Epithelial cell of prostate (primary cell): ENCODE measurements at regions not wholly inside any gene's neighbourhood (a gene's known extent, or its start where the extent isn't known, plus 50 kb on each side); places are given as distances from the start of the nearest gene placed in this dataset.
A peak's percentile ranks its signal among the peaks of the same experiment; 100 is the strongest.
"Not testable (repeated sequence)": the region's sequence is repeated elsewhere in the genome, so short reads cannot be mapped to it uniquely, and the experiment has no call there.

ENCODE experiments used
- DNase-seq: peaks from one replicate; pipeline ENCODE4 v3.0.0-alpha.2; 2011; ENCODE audit warnings: low read depth, low spot score
- H3K27ac ChIP-seq: fragments of 450-650 bp; 2 replicates; pipeline ENCODE4 v1.5.1; 2017; ENCODE audit warnings: mild to moderate bottlenecking

DNA sequence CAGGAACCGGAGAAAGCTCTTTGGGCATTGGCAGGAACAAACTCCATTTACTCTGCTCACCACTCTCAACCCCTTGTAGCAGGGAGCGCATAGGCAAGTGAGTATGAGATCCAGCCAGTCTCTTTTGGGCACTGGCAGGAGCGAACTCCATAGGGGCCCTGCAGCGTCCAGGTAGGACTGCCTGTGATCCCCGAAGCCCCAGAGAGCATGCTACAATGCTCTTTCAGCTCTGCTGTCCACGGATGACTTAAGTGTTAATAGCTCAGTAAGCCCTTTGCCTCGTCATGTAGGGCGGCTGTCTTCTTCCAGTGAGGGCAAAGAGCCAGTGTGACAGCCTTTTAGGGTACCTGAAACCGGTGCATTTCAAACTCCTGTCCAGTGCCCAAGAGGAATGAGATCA, 1525.6 kb upstream of the RAG2 start:
- DNase-seq, result no peak
- H3K27ac ChIP-seq, result no peak overlapping the region

DNA sequence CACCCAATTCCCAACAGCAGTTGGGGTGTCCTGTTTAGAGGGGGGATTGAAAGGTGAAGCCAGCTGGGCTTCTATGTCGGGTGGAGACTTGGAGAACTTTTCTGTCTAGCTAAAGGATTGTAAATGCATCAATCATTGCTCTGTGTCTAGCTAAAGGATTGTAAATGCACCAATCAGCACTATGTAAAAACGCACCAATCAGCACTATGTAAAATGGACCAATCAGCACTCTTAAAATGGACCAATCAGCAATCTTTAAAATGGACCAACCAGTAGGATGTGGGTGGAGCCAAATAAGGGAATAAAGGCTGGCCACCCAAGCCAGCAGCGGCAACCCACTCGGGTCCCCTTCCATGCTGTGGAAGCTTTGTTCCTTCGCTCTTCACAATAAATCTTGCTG, 1518.6 kb upstream of the RAG2 start:
- DNase-seq, H3K27ac ChIP-seq: not testable (repeated sequence)

DNA sequence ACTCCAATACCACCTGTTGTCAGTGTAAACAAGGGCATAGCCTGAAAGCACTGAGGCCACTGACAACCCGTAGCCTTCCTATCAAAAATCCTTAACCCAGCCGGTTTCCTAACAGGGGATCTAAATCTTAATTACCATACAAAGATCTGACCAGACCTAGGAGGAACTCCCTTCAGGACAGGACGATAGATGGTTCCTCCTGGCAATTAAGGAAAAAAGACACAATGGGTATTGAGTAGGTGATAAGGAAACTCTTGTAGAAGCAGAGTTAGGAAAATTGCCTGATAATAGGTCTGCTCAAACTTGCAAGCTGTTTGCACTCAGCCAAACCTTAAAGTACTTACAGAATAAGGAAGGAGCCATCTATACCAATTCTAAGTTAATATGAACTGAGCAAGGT, 1517.3 kb upstream of the RAG2 start:
- not testable (repeated sequence) for DNase-seq, H3K27ac ChIP-seq

DNA sequence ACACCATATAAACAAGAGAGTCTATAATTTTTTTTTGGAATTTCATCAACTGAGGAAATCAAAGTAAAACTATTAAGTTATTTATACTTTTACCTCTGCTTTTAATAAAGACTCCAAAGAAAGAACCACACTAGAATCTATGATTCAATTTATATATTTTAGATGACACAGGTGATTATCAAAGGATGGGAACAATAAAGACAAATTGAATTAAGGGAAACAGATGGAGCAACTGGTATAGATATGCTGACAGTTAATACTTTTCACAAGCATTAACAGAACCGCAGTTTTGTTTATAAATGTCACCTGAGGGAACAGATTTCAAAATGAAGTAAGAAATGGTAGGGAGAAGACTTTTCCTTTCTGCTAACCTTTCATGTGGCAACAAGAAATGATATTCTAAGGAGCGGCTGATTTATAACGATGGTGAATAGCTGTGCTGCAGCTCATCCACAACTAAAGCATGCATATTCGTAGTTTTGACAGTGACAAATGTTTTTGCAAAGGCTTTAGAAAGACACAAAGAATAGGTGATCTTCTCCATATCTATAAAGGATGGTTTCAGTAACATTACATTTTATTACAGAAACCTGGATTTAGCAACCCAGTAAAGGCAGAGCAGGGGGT, 1502.9 kb upstream of the RAG2 start:
- no peak for DNase-seq
- H3K27ac ChIP-seq, result no peak overlapping the region

DNA sequence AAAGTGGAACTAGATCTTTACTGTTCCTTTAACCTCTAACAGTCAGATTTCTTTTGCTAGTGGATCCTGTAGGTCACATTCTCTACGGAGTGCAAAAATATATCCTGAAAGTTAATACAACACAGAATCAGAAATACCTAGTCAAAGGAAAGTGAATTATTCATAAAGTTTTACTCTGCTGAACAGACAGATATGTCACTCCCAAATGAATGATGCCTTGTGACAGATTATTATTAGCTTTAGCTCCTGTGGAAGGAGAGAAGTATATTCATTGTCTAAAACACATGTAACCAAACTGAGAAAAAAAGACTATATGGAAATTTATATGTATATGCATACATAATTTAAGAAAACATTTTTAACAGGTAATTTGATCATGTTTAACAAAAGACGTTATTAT, 1497.2 kb upstream of the RAG2 start:
- DNase-seq, result no peak
- no peak overlapping the region for H3K27ac ChIP-seq

DNA sequence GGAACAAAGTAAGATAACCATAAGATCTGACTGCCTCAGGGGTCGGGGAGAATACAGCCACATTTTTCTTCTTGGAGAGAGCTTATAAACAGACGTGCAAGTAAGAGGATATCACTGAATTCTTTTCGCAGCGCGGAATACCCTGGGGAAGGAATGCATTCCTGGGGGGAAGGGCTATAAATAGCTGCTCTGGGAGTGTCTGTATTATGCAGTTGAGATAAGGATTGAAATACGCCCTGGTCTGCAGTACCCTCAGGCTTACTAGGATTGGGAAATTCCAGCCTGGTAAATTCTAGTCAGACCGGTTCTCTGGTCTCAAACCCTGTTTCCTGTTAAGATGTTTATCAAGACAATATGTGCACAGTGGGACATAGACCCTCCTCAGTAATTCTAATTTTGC, 1491.7 kb upstream of the RAG2 start:
- H3K27ac ChIP-seq, result no peak overlapping the region
- DNase-seq, result peak; percentile 5

DNA sequence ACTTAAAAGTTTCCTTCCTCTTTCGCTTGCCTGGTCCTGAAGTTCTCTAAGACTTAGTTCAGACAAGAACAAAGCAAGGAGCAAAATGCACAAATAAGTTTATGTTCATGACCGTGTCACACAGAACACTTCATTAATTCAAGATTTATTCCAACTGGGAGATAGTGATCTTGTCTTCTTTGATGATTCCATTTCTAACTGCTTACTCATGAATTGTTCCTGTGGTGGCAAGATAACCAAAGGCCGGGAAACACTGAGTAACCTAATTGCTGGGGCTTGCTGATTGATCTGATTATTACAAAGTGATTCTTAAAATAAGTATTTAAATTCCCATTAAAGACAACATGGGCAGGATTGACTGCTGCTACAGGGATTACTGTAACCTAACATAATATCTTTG, 1462.9 kb upstream of the RAG2 start:
- no peak overlapping the region for H3K27ac ChIP-seq
- no peak for DNase-seq

DNA sequence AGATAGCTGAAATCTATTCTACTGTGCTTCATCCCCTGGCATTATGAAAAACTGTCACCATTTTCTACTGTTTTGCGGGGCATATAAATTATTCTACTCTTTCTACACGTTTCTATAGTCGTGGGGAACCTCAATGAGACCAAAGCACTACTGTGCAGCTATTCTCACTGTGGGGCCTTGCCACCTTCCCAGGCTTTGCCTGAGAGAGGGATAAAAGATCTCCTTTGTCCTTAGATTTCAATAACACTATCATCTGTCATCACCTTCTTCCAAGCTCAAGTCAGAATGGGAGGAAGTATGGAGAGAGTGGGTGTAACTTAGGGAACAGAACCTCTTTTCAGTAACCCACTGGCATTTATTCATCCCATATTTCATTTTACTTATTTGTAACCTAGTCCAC, 1462.1 kb upstream of the RAG2 start:
- DNase-seq, result no peak
- H3K27ac ChIP-seq, result no peak overlapping the region

DNA sequence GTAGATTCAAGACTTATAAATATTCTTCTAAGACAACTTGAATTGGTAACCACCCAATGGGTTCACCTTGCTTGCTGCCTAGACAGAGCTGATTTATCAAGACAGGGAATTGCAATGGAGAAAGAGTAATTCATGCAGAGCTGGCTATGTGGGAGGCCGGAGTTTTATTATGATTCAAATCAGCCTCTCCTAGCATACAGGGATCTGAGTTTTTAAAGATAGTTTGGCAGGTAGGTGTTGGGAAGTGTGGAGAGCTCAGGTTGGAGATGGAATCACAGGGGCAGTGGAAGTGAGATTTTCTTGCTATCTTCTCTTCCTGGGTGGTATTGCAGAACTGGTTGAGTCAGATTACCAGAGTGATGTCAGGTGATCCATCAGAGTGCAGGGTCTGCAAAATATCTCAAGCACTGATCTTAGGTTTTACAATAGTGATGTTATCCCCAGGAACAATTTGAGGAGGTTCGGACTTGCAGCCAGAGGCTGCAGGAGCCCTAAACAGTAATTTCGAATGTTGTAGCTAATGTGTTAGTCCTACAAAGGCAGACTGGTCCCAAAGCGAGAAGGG, 1448.6 kb upstream of the RAG2 start:
- no peak for DNase-seq
- H3K27ac ChIP-seq, result no peak overlapping the region

DNA sequence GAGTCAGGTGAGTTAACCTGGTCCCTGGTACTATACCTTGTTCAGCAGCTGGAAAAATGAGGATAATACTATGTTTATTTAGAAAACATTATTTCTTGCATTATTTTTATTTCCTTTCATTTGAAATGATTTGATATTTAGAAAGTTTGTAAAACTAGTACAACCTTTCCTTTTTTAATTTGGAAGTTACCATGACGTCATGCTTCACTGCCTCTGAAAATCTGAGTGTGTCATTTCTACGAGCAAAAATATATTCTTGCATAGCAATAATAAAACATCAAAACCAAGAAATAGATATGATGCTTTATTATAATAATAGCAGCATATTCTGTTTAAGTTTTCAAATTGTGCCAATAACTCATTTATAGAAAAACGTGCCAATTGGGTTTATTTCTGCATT, 1445.0 kb upstream of the RAG2 start:
- no peak for DNase-seq
- H3K27ac ChIP-seq, result no peak overlapping the region

DNA sequence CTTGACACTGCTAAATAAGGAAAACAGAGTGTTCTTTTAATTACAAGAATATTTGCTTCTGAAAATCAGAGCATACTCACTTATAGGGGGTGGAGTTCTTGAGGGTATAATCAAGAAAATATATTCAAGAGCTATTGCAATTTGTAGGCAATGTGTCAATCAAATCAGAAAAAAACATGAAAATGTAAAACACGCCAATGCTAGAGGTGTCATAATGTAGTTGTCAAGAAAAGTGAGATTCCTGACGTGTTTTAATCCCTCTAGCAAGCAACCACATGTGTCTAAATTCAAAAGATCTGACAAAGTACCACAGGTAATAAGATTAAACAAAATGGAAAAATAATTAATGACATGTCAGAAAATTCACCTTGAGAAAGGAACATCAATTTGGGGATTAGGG, 1440.7 kb upstream of the RAG2 start:
- H3K27ac ChIP-seq, result no peak overlapping the region
- DNase-seq, result no peak

DNA sequence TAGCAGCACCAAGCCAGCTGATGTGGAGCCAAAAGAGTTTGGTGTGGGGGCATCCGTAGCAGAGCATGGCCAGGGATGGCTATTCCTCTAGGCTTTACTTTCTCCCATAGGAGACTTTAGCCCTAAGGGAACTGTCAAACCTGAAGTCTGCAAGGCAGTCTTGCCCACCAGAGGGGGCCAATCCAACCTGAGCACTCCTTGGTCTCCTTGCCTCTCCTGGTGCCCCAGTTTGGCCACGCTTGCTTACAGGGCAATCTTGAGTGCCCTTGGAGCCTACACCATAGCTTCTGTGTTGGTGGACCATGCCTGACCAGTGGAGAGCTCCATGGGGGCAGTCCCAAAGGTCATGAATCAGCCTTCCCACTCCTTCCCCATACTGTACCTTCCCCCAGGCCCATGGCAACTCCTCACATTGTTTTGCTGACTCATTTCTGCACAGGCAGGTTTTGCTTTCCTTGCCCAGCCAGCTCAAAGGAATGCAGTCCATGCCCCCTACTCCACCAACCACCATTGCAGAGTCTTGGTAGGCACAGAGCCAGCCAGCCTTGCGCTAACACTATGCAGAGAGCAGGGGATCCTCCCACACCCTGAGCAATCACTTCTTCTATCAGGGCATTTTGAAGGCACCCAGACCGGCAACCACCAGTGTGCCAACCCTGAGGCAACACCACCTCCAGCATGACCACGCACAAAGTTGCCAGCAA, 1421.2 kb upstream of the RAG2 start:
- DNase-seq, result peak; percentile 12
- H3K27ac ChIP-seq, result no peak overlapping the region

DNA sequence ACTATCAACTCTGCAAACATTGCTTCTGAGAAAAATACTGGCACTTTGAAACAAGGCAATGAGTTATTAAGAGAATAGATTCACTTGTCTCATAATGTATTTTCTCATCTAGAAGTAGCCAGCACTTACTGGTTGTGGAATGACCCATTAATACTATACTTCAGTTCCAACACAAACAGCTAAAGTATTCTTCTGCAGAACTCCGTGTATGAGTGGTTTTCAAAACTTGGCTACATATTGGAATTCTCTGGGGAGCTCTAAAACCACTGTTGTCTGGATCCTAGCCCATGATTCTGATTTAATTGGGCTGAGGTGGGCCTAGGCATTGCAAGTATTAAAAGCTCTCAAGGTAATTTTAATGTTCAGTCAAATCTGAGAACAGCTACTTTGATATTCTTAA, 1416.4 kb upstream of the RAG2 start:
- no peak overlapping the region for H3K27ac ChIP-seq
- DNase-seq, result no peak

DNA sequence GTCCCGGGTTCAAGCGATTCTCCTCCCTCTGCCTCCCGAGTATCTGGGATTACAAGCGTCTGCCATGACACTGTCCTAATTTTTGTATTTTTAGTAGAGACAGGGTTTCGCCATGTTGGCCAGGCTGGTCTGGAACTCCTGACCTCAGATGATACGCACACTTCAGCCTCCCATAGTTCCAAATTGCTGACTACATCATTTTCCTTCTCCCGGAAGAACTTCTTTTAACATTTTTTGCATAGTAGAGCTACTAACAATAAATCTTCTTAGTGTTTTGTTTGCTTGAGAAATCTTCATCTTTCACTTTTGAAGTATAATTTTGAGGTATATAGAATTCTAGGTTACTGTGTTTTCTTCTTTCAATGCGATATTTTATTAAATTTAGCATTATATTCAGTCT, 1415.1 kb upstream of the RAG2 start:
- H3K27ac ChIP-seq, result no peak overlapping the region
- DNase-seq, result no peak

DNA sequence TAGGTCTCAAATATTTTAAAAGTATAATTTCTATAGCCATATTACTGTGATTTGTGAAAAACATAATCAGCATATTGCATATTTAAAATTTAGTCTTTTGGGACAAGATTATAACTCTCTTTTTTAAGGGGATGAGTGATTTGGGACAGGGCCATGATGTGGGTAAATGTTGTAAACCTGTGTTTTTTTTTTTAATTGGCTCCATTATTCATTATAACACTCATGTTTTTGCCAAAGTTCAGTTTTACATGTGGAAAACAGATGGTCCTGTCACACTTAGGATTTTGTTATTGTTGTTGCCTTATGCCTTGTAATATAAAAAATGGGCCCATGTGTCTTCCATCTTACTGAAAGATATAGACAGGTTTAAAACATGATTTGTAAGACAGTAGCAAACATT, 1413.5 kb upstream of the RAG2 start:
- no peak for DNase-seq
- H3K27ac ChIP-seq, result no peak overlapping the region

DNA sequence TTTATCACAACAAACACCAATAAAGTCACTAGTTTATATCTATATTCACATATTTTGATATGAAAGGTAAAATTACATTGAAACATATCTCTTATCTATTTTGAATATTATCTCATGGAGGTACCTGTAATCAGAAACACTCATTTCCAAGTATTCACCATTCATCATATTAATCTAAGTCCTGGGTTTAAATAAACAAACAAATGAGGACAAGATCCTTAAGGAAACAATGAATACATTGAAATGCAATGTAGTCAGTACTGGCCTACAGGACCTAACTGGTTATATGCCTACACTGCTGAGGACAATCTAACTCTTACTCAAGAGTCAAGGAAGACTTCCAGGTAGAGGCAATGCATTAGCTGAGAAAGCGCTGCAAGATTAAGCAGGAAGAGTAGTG, 1411.9 kb upstream of the RAG2 start:
- DNase-seq, result no peak

DNA sequence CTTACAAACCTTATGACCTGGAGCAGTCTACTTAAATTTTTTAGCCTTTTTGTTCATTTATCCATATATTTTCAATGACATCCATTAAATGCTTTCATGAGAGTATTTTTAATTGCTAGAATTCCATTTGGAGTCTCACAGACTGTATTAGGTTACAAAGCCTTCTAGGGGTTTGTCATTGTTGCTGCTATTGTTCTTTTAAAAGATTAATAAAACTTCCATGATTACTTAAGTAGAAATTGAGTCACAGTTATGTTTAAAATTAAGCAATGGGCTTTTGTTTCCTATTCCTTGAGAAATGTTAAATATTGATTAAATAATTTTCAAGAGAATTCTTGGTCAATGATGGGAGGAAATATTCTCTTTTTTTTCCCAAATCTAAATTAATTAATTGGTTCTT, 1408.4 kb upstream of the RAG2 start:
- no peak overlapping the region for H3K27ac ChIP-seq
- DNase-seq, result no peak

More for the DNA sequence above, 1411.9 kb upstream of the RAG2 start:
- H3K27ac ChIP-seq, result no peak overlapping the region

DNA sequence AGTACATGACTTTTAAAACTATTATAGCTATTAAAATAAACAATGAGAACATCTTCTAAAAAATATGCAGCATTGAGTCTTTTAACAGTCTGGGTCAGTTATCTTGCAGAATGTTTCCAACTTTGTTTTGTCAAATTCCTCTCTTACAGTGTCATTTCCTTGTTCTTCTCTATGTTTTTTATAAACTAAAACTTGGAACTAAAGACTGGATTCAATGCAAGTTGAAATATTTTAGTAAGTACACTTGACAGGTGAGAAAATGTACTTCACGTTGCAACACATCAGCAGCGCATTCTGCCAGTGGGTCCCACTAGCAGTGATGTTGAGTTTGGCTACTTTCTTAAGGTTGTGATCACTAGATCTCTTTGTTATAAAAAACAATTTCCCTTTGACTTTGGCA, 1407.6 kb upstream of the RAG2 start:
- DNase-seq, result no peak

DNA sequence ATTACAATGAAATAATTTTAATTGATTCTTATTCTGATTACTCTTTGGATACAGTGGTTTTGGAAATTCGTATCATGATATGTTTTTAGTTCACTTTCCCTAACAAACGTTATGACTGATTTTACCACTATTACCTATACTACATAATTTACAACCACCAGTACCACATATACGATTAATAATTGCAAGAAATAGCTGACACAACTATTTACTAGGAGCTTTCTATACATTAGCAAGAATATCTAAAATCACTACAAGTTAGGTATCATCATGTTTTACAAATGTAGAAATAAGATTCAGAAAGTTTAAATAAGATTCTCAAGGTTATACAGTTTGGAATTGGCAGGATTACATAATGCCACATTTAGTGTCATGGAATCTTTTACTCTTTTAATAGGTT, 1401.1 kb upstream of the RAG2 start:
- no peak for DNase-seq
- no peak overlapping the region for H3K27ac ChIP-seq

More for the DNA sequence above, 1407.6 kb upstream of the RAG2 start:
- H3K27ac ChIP-seq, result no peak overlapping the region

DNA sequence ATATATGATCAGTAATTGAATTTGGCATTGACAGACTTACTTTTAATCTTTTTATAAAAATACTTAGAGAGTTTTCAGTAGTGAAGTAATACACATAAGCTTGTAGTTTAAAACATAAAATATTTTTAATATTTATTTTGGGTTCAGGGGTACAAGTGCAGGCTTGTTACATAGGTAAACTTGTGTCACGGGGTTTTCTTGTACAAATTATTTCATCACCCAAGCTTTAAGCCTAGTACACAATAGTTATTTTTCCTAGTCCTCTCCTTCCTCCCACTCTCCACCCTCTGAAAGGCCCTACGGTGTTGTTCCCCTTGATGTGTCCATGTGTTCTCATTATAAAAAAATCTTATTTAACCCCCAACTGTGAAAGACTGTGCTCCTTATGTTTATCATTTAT, 1397.8 kb upstream of the RAG2 start:
- no peak for DNase-seq
- H3K27ac ChIP-seq, result no peak overlapping the region

DNA sequence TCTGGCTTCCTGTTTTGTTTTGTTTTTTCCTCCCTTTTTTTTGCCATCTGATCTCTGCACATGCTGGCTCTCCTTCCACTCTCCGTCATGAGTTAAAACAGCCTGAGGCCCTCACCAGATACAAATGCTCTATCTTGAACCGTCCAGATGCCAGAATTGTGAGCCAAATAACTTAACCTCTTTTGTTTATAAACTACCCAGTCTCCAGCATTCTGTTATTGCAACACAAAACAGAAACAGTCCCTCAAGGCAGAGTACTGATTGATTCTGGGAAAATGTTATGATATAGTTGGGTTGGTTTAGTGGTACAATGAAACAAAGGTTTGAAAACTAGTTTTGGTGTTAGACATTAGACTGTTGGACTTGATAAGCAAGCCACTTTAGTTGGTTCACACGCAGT, 1390.0 kb upstream of the RAG2 start:
- H3K27ac ChIP-seq, result no peak overlapping the region
- DNase-seq, result no peak

DNA sequence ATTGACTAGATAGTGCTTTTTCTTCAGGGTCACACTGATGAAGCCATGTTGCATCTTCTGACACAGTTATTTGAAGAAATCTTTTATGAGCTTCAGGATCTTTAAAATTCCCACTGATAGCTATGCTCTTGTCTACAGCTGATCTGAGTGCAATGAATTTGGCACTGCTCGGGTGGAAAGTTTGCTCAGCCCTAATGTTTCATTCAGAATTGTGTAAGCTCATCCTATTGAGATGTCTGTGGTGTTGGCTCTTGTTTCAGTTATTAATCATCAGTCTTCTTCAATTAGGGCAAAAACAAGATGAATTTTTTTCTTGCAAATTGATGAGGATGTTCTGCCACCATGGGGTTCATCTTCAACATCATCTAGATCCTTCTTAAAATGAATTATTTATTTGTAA, 1387.0 kb upstream of the RAG2 start:
- no peak for DNase-seq
- no peak overlapping the region for H3K27ac ChIP-seq
